NT2/D1 (cell line): ENCODE measurements at regions not wholly inside any gene's neighbourhood (a gene's known extent, or its start where the extent isn't known, plus 50 kb on each side); places are given as distances from the start of the nearest gene placed in this dataset.

ENCODE experiments used
- SUZ12 ChIP-seq: IDR thresholded peaks from 2 replicates; pipeline ENCODE4 v1.6.1; 2011; ENCODE audit not compliant: insufficient read length, insufficient read depth; ENCODE audit errors: extremely low read depth
- YY1 ChIP-seq: IDR thresholded peaks from 2 replicates; pipeline ENCODE4 v1.6.1; 2011; ENCODE audit not compliant: insufficient read length, insufficient read depth
- ZNF274 ChIP-seq: IDR thresholded peaks from 2 replicates; pipeline ENCODE4 v1.6.1; 2011; ENCODE audit warnings: mild to moderate bottlenecking, low read depth, low read length

DNA sequence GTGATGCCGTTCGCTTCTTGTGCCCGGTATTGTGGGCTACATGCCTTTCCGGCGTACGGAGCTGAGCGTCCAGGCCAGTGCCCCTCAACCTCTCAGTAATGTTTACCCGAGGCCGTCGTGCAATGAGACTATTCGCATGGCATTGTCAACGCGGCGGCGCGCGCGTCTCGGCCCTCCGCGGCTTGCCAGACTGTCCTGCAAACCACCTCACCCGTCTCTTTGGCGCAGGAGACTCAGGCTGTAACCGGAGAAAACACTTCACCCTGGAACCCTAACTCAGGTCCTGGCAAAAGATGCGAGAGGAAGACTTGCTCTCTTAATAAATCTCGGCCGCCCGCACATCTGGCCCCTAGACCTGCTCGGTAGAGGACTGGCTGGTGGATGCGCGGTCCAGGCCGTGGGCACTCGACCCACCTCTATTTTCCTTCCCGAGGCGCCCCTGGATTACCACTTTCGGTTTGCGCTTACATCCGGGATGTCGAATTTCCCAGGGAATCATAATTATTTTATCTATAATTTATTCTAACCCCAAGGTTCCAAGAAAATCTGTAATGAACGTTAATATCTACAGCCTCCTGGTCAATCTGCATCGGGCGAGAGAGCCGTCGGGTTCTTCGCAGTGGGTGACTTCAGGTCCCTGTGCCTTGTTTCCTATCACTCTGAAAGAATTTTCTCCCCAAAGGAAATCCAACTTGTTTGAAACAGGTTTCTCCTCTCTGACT lies 71.8 kb upstream of the POLG start:
- no peak for TF ChIP-seq ZNF274
- TF ChIP-seq YY1: no peak
- TF ChIP-seq SUZ12: no peak
